ENCODE measurements at regions not wholly inside any gene's neighbourhood (a gene's known extent, or its start where the extent isn't known, plus 50 kb on each side); places are given as distances from the start of the nearest gene placed in this dataset.
"Not testable (repeated sequence)": the region's sequence is repeated elsewhere in the genome, so short reads cannot be mapped to it uniquely, and the experiment has no call there.

DNA sequence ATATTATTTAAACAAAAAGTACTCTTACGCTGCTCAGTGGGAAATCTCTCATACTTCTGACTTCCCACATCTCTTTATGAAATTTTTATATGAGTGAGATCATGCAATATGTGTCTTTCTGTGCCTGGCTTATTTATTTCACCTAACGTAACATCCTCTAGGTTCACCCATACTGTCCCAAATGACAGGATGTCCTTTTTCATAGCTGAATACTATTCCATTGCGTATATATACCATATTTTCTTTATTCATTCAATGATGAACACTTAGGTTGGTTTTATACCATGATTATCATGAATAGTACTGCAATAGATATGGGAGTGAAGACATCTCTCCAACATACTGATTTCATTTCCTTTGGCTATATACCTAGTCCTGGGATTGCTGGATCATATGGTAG lies 57.8 kb upstream of the TPP2 start:
- no peak for DNase-seq (ENCODE audit: low read depth)

DNA sequence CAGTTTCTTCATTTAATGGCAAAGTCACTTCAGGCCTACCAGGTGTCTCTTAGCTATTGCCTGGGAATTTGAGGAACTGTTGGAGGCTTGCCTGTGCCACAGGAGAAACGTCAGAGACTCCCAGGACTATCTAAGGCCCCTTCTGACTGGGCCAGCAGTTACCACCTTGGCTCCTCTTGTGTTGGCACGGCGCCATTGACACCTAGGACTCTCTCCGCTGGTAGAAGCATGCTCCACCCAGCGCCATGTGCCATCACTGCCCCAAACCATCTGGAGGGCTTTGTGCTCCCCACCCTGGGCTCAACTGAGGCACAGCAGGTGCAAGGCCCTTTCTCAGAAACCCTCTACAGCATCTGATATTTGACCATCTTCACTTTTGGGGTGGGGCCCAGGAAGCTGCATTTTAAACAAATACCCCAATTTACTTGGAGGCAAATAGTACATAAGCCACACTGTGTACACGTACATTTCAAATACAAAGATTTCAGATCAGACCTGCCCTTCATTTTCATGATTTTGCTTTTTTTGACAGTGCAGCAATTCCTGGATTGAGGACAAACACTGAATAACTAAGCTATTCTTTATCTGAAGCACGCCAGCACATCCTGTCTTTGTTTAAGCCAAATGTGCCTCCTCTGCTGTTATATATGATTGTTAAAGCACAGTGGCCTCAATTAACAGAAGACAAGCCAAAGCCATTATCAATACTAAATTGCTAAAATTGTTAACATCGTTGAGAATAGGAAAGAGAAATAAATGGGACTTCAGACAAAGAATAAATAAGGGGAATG lies 59.9 kb upstream of the TPP2 start:
- no peak for DNase-seq (ENCODE audit: low read depth)

- no peak for DNase-seq (ENCODE audit: low read depth)
These were observed 60.6 kb upstream of the TPP2 start for GRCh38 chr13:102536196-102536595.

DNA sequence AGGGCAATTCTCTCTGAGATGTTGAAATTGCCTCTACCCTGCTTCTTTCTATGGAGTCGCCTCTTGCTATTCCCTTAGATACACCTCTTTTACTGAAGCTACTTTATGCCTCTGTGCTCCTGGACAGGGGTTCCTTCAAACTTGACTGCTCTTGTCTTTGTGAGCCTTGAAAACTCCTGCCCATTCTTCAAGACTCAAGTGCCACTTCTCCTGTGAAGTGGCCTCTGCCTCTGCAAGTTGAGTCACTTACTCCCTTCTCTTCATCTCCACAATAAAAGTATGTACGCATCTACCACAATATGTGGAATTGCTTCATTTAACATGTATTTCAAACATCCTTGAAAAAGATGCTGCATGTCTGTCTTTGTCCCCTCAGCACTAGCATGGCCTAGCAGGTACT lies 66.0 kb upstream of the TPP2 start:
- DNase-seq (ENCODE audit: low read depth), result no peak

GRCh38 chr13:102522251-102522650 lies 74.5 kb upstream of the TPP2 start:
- DNase-seq (ENCODE audit: low read depth), result not testable (repeated sequence)

- DNase-seq (ENCODE audit: low read depth), result peak; percentile 6
These were observed 78.8 kb upstream of the TPP2 start for GRCh38 chr13:102517959-102518358.

- no peak for DNase-seq (ENCODE audit: low read depth)
These were observed 86.7 kb upstream of the TPP2 start for GRCh38 chr13:102510072-102510471.

- no peak for DNase-seq (ENCODE audit: low read depth)
These were observed 88.4 kb upstream of the TPP2 start for GRCh38 chr13:102508411-102508810.

GRCh38 chr13:102504002-102504401 lies 92.8 kb upstream of the TPP2 start:
- no peak for DNase-seq (ENCODE audit: low read depth)

DNA sequence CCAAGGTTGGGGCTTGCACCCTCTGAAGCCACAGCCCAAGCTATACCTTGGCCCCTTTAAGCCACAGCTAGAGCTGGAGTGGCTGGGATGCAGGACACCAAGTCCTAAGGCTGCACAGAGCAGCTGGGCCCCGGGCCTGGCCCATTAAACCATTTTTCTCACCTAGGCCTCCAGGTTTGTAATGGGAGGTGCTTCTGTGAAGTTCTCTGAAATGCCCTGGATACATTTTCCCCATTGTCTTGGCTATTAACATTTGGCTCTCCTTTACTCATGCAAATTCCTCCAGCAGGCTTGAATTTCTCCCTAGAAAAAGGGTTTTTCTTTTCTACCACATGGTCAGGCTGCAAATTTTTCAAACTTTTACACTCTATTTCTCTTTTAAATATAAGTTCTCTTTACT lies 93.8 kb upstream of the FGF14 start:
- no peak for DNase-seq (ENCODE audit: low read depth)

- no peak for DNase-seq (ENCODE audit: low read depth)
These were observed 85.5 kb upstream of the FGF14 start for GRCh38 chr13:102487330-102487729.

DNA sequence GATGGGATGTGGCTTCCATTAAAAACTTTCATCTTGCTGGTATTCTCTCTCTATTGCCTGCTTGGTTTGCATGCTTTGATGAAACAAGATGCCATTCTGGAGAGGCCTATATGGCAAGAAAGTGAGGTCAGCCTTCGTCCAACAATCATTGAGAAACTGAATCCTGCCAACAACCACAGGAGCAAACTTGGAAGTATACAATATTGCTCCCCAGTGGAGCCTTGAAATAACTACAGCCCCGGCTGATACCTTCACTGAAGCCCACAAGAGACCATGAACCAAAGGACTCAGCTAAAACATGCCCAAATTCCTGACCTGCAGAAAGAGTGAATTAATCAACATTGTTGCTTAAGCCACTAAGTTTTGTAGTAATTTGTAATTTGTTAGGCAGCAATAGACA lies 82.5 kb upstream of the FGF14 start:
- peak; percentile 3 for DNase-seq (ENCODE audit: low read depth)

- DNase-seq (ENCODE audit: low read depth), result no peak
These were observed 70.8 kb upstream of the FGF14 start for GRCh38 chr13:102472650-102473049.

DNA sequence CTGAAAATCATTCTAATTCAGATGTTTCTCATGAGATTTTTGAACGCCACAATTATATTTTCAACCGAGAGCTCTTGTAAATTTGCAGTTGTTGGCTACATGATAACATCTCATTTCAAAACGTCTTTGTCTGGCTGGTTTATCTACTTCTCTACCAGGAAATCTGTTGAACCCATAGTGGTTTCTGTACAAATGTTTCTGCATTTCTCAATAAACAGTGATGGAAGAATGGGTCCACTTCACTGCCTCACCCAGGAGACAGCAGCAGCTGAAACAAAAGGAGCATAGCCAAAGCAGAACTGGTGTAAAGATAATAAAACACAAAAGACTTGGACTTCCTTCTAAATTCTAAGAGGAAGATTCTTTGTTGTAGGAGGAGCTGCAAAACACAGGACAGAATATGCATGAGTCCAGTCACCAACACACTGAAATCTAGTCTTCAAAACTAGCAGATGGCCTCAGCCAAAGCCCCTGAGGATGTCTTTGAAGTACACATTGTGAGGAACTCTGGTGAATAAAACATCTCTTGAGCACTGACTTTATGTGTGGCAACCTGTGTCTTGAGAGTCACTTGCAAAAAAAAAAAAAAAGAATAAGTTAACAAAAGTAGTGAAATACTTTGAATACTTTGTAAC lies 68.6 kb upstream of the FGF14 start:
- DNase-seq (ENCODE audit: low read depth), result no peak

- DNase-seq (ENCODE audit: low read depth), result no peak
These were observed 64.9 kb upstream of the FGF14 start for GRCh38 chr13:102466610-102467190.

DNA sequence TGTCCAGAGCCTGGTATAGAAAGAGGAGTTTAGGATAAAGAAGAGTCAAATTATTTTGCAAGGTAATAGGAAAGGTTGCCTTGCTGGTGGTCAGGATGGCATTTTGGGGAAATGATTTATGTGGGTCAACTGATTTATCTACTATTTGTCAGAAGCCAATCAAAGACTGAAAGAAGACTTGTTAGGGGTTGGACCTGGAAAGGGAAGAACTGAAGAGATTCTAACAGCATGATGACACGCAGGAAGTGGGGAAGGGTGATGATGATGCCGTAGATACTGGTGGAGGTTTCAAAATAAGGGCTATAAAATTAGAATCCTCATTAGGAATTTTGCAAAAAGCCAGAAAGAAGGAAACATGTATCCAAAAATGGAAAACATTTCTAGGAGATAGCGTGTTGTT lies 60.7 kb upstream of the FGF14 start:
- no peak for DNase-seq (ENCODE audit: low read depth)

GRCh38 chr13:102461302-102461701 lies 59.5 kb upstream of the FGF14 start:
- peak; percentile 8 for DNase-seq (ENCODE audit: low read depth)

GRCh38 chr13:102460806-102461205 lies 59.0 kb upstream of the FGF14 start:
- DNase-seq (ENCODE audit: low read depth), result no peak

GRCh38 chr13:102452836-102453235 lies 51.0 kb upstream of the FGF14 start:
- DNase-seq (ENCODE audit: low read depth), result no peak

Data from ELR (cell line).